ENCODE measurements at regions not wholly inside any gene's neighbourhood (a gene's known extent, or its start where the extent isn't known, plus 50 kb on each side); places are given as distances from the start of the nearest gene placed in this dataset.
A peak's percentile ranks its signal among the peaks of the same experiment; 100 is the strongest.

- TF ChIP-seq, protein P1, sequence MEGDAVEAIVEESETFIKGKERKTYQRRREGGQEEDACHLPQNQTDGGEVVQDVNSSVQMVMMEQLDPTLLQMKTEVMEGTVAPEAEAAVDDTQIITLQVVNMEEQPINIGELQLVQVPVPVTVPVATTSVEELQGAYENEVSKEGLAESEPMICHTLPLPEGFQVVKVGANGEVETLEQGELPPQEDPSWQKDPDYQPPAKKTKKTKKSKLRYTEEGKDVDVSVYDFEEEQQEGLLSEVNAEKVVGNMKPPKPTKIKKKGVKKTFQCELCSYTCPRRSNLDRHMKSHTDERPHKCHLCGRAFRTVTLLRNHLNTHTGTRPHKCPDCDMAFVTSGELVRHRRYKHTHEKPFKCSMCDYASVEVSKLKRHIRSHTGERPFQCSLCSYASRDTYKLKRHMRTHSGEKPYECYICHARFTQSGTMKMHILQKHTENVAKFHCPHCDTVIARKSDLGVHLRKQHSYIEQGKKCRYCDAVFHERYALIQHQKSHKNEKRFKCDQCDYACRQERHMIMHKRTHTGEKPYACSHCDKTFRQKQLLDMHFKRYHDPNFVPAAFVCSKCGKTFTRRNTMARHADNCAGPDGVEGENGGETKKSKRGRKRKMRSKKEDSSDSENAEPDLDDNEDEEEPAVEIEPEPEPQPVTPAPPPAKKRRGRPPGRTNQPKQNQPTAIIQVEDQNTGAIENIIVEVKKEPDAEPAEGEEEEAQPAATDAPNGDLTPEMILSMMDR (IDR thresholded peaks at IDR 0.05; ENCODE audit: borderline replicate concordance, extremely low read depth, insufficient read depth), result no peak
- no peak overlapping the region for H3K27ac ChIP-seq (ENCODE audit: low read depth in 2 of 2, low read length in 2 of 2)
- no peak for DNase-seq
- no peaks in the 10 kb centered on the region for H3K27me3 ChIP-seq (ENCODE audit: control insufficient read depth, insufficient read depth, low read length)
- no peaks in the 10 kb centered on the region for H3K36me3 ChIP-seq (ENCODE audit: control insufficient read depth in 2 of 3, insufficient read depth in 3 of 3, low read length in 3 of 3)
- H3K4me3 ChIP-seq (ENCODE audit: low read length in 3 of 3), result no peak overlapping the region
- intact Hi-C loops (cut with DNase I), result no loop called here
- no peak for FAIRE-seq
- no peak overlapping the region for H3K9ac ChIP-seq (ENCODE audit: low read length in 3 of 3)
- H3K4me1 ChIP-seq (ENCODE audit: control insufficient read depth in 2 of 3, insufficient read depth in 2 of 3, low read depth in 1 of 3, low read length in 3 of 3), result no peaks in the 10 kb centered on the region
- no peaks in the 10 kb centered on the region for H3K9me3 ChIP-seq (ENCODE audit: control insufficient read depth in 2 of 3, insufficient read depth in 1 of 3, low read length in 3 of 3)
These were observed 79.8 kb downstream of the ENGASE start for GRCh38 chr17:79154446-79154845.

GRCh38 chr17:79153367-79154130 is 78.9 kb downstream of the ENGASE start:
- H3K27ac ChIP-seq (ENCODE audit: low read depth in 2 of 2, low read length in 2 of 2), result no peak overlapping the region
- DNase-seq, result no peak
- H3K9ac ChIP-seq (ENCODE audit: low read length in 3 of 3), result no peak overlapping the region
- no peaks in the 10 kb centered on the region for H3K27me3 ChIP-seq (ENCODE audit: control insufficient read depth, insufficient read depth, low read length)
- intact Hi-C loops (cut with DNase I), result no loop called here
- H3K9me3 ChIP-seq (ENCODE audit: control insufficient read depth in 2 of 3, insufficient read depth in 1 of 3, low read length in 3 of 3), result no peaks in the 10 kb centered on the region
- H3K36me3 ChIP-seq (ENCODE audit: control insufficient read depth in 2 of 3, insufficient read depth in 3 of 3, low read length in 3 of 3), result no peaks in the 10 kb centered on the region
- TF ChIP-seq, protein P1 (IDR thresholded peaks at IDR 0.05; ENCODE audit: borderline replicate concordance, extremely low read depth, insufficient read depth), result no peak
- FAIRE-seq, result no peak
- H3K4me1 ChIP-seq (ENCODE audit: control insufficient read depth in 2 of 3, insufficient read depth in 2 of 3, low read depth in 1 of 3, low read length in 3 of 3), result no peaks in the 10 kb centered on the region
- no peak overlapping the region for H3K4me3 ChIP-seq (ENCODE audit: low read length in 3 of 3)

DNA sequence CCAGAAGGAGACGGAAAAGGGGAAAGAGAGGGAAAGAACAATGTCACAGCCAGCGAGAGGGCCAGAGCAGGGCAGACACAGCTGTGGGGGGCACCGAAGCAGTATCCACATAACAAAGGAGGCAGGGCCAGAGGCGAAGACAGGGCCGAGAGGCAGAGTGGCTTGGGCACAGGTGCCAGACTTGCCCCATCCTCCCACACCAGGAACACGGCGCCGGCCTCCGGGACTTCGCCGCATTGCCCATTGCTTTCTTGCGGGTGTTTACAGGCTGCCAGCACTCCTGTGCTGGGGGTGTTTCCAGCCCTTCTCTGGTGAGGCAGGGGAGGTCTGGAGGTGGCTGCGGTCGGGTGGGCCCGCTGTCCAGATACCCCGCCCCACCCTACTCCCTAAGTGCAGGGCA is 78.0 kb downstream of the ENGASE start:
- no peaks in the 10 kb centered on the region for H3K4me1 ChIP-seq (ENCODE audit: control insufficient read depth in 2 of 3, insufficient read depth in 2 of 3, low read depth in 1 of 3, low read length in 3 of 3)
- no peak overlapping the region for H3K4me3 ChIP-seq (ENCODE audit: low read length in 3 of 3)
- no peak overlapping the region for H3K27ac ChIP-seq (ENCODE audit: low read depth in 2 of 2, low read length in 2 of 2)
- H3K36me3 ChIP-seq (ENCODE audit: control insufficient read depth in 2 of 3, insufficient read depth in 3 of 3, low read length in 3 of 3), result no peaks in the 10 kb centered on the region
- H3K9me3 ChIP-seq (ENCODE audit: control insufficient read depth in 2 of 3, insufficient read depth in 1 of 3, low read length in 3 of 3), result no peaks in the 10 kb centered on the region
- intact Hi-C loops (cut with DNase I), result no loop called here
- no peak overlapping the region for H3K9ac ChIP-seq (ENCODE audit: low read length in 3 of 3)
- H3K27me3 ChIP-seq (ENCODE audit: control insufficient read depth, insufficient read depth, low read length), result no peaks in the 10 kb centered on the region
- TF ChIP-seq, protein P1 (IDR thresholded peaks at IDR 0.05; ENCODE audit: borderline replicate concordance, extremely low read depth, insufficient read depth), result no peak
- DNase-seq (peak in 1 of 5 donors; percentile 16), FAIRE-seq (no peak)

Measured in kidney (tissue), 13 donors.